Left ventricle myocardium superior (tissue), 1 donor: ENCODE measurements at regions not wholly inside any gene's neighbourhood (a gene's known extent, or its start where the extent isn't known, plus 50 kb on each side); places are given as distances from the start of the nearest gene placed in this dataset.
A peak's percentile ranks its signal among the peaks of the same experiment; 100 is the strongest.

Source experiments
- ATAC-seq: fragments of 200-7000 bp; cut with Tn5 transposase; one replicate; pipeline ENCODE4 v1.9.1; 2020; ENCODE audit warnings: mild to moderate bottlenecking, moderate library complexity
- DNase-seq: peaks from one replicate; pipeline ENCODE4 v3.0.0-alpha.2; 2020
- intact Hi-C: fragments of 100-400 bp; cut with micrococcal nuclease; formaldehyde crosslinking; loops from one replicate; pipeline ENCODE4 v1.11.0; 2022
- donor health status: DM: no; HTN: yes; CAD: no; lungs with severe emphysema.

GRCh38 chr11:127890030-127890615 lies 697.2 kb downstream of the ETS1 start:
- DNase-seq (no peak), ATAC-seq (no peak)
- intact Hi-C loops, result no loop called here

GRCh38 chr11:127888386-127888785 lies 699.0 kb downstream of the ETS1 start:
- no peak for DNase-seq
- ATAC-seq, result no peak
- intact Hi-C loops, result no loop called here

- intact Hi-C loops, result no loop called here
- ATAC-seq, result no peak
- no peak for DNase-seq
Measured at GRCh38 chr11:127875131-127875530, 712.2 kb downstream of the ETS1 start.

GRCh38 chr11:127873478-127873877 lies 713.9 kb downstream of the ETS1 start:
- DNase-seq, result no peak
- intact Hi-C loops, result no loop called here
- ATAC-seq, result peak; percentile 25

- no peak for ATAC-seq
- intact Hi-C loops, result no loop called here
Measured at GRCh38 chr11:127866109-127866508, 721.2 kb downstream of the ETS1 start.

GRCh38 chr11:127864861-127865260 lies 722.5 kb downstream of the ETS1 start:
- ATAC-seq (no peak), DNase-seq (no peak)
- intact Hi-C loops, result no loop called here

More at GRCh38 chr11:127866109-127866508, 721.2 kb downstream of the ETS1 start:
- DNase-seq, result no peak

- ATAC-seq, result no peak
- no peak for DNase-seq
- intact Hi-C loops, result no loop called here
Measured at GRCh38 chr11:127862406-127862805, 725.0 kb downstream of the ETS1 start.

GRCh38 chr11:127859941-127860354 lies 727.4 kb downstream of the ETS1 start:
- DNase-seq, result no peak
- no peak for ATAC-seq
- intact Hi-C loops, result no loop called here

- DNase-seq, result no peak
- intact Hi-C loops, result no loop called here
- no peak for ATAC-seq
Measured at GRCh38 chr11:127844876-127845275, 742.5 kb downstream of the ETS1 start.

- DNase-seq (peak; percentile 78), ATAC-seq (no peak)
- intact Hi-C loops, result no loop called here
Measured at GRCh38 chr11:127843483-127844396, 743.6 kb downstream of the ETS1 start.

GRCh38 chr11:127825183-127825582 lies 762.2 kb downstream of the ETS1 start:
- no peak for ATAC-seq
- DNase-seq, result no peak
- intact Hi-C loops, result no loop called here

GRCh38 chr11:127818625-127819024 lies 768.7 kb downstream of the ETS1 start:
- no peak for DNase-seq
- intact Hi-C loops, result no loop called here
- no peak for ATAC-seq

- intact Hi-C loops, result no loop called here
- ATAC-seq (no peak), DNase-seq (no peak)
Measured at GRCh38 chr11:127816962-127817361, 770.4 kb downstream of the ETS1 start.

GRCh38 chr11:127815331-127815730 lies 772.0 kb downstream of the ETS1 start:
- intact Hi-C loops, result no loop called here
- ATAC-seq (no peak), DNase-seq (no peak)

GRCh38 chr11:127806501-127806900 lies 780.9 kb downstream of the ETS1 start:
- DNase-seq (no peak), ATAC-seq (no peak)
- intact Hi-C loops, result no loop called here

- DNase-seq (no peak), ATAC-seq (no peak)
- intact Hi-C loops, result no loop called here
Measured at GRCh38 chr11:127805771-127806170, 781.6 kb downstream of the ETS1 start.

- no peak for ATAC-seq
- DNase-seq, result no peak
- intact Hi-C loops, result no loop called here
Measured at GRCh38 chr11:127804747-127805400, 782.5 kb downstream of the ETS1 start.

GRCh38 chr11:127803755-127804154 lies 783.6 kb downstream of the ETS1 start:
- intact Hi-C loops, result no loop called here
- DNase-seq, result no peak
- ATAC-seq, result no peak

GRCh38 chr11:127800989-127801688 lies 786.2 kb downstream of the ETS1 start:
- DNase-seq (no peak), ATAC-seq (no peak)
- intact Hi-C loops, result no loop called here

GRCh38 chr11:127795326-127795725 lies 792.0 kb downstream of the ETS1 start:
- intact Hi-C loops, result no loop called here
- DNase-seq, result no peak
- ATAC-seq, result no peak
